ENCODE measurements at regions not wholly inside any gene's neighbourhood (a gene's known extent, or its start where the extent isn't known, plus 50 kb on each side); places are given as distances from the start of the nearest gene placed in this dataset.

DNA sequence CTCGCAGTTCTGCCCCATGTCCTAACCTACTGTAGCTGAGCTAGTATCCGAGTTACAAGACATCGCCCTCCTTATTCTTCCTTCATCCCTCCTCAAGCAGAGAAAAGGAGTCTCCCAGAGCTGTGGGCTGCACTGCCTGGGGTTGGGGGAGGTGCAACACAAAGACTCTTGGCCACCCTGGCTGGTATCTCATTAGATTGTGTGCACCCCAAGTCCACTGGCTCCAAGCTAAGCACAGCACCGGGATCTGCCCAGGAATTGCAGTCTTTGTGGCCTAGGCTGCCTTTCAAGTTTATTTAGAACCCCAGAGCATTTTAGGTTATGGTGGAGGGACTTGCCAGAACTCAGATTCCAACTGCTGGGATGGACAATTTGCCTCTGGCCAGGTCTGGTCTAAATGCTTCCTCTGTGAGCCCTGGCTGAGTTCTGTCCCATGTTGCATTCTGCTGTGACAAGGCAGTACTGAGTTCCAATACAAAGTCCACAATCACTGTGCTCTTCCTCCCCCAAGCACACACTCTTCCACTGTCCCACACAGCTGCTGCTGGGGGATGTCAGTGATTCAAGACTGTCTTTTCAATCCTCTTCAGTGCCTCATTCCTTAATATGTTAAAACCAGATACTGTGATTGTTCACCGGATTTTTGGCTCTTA, 169.6 kb upstream of the CLEC14A start:
- CTCF ChIA-PET, result no interaction called here
- Histone ChIP-seq H3K27me3 (replicated peaks in 1 of 2; ENCODE audit: control insufficient read depth in 2 of 2, extremely low read depth in 1 of 2, insufficient read depth in 2 of 2, low read length in 1 of 2) (peaks cover 0 to 5% of the 10 kb centered on the region in 2 experiments), H3K4me1 (ENCODE audit: control insufficient read depth in 1 of 2, extremely low read depth in 1 of 2, insufficient read depth in 2 of 2, low read length in 2 of 2) (no peaks in the 10 kb centered on the region), H3K9me3 (no peaks in the 10 kb centered on the region), H3K27ac (ENCODE audit: low read length) (no peak overlapping the region), H3K36me3 (ENCODE audit: control insufficient read depth in 2 of 2, extremely low read depth in 1 of 2, insufficient read depth in 1 of 2, low read length in 1 of 2) (no peaks in the 10 kb centered on the region), H3K4me3 (ENCODE audit: control insufficient read depth in 1 of 2, extremely low read depth in 1 of 2, low read length in 1 of 2) (no peak overlapping the region)
- Mint-ChIP-seq H3K4me1 (no peaks in the 10 kb centered on the region), H3K27ac (no peak overlapping the region), H3K9me3 (peaks cover 12 to 33% (median 12%) of the 10 kb centered on the region in 3 donors), H3K4me3 (no peak overlapping the region), H3K36me3 (no peaks in the 10 kb centered on the region), H3K27me3 (no peaks in the 10 kb centered on the region)
- ATAC-seq (replicated peaks in 1 of 4) (no peak), DNase-seq (no peak)
- no CpG with 5 or more reads among the region's 5 CpGs for WGBS (ENCODE audit: insufficient coverage)
- POLR2A ChIA-PET, result no interaction called here

GRCh38 chr14:38420048-38420447, 164.2 kb upstream of the CLEC14A start:
- Histone ChIP-seq H3K36me3 (ENCODE audit: control insufficient read depth in 2 of 2, extremely low read depth in 1 of 2, insufficient read depth in 1 of 2, low read length in 1 of 2) (no peaks in the 10 kb centered on the region), H3K27ac (ENCODE audit: low read length) (no peak overlapping the region), H3K27me3 (replicated peaks in 1 of 2; ENCODE audit: control insufficient read depth in 2 of 2, extremely low read depth in 1 of 2, insufficient read depth in 2 of 2, low read length in 1 of 2) (no peaks in the 10 kb centered on the region), H3K4me3 (ENCODE audit: control insufficient read depth in 1 of 2, extremely low read depth in 1 of 2, low read length in 1 of 2) (no peak overlapping the region), H3K4me1 (ENCODE audit: control insufficient read depth in 1 of 2, extremely low read depth in 1 of 2, insufficient read depth in 2 of 2, low read length in 2 of 2) (no peaks in the 10 kb centered on the region), H3K9me3 (no peaks in the 10 kb centered on the region)
- CTCF ChIA-PET, result no interaction called here
- Mint-ChIP-seq H3K4me3 (no peak overlapping the region), H3K27ac (no peak overlapping the region), H3K4me1 (no peaks in the 10 kb centered on the region), H3K27me3 (no peaks in the 10 kb centered on the region), H3K36me3 (no peaks in the 10 kb centered on the region), H3K9me3 (peaks cover 9 to 29% (median 10%) of the 10 kb centered on the region in 3 donors)
- POLR2A ChIA-PET, result no interaction called here
- ATAC-seq (replicated peaks in 1 of 4), result no peak
- DNase-seq, result no peak

DNA sequence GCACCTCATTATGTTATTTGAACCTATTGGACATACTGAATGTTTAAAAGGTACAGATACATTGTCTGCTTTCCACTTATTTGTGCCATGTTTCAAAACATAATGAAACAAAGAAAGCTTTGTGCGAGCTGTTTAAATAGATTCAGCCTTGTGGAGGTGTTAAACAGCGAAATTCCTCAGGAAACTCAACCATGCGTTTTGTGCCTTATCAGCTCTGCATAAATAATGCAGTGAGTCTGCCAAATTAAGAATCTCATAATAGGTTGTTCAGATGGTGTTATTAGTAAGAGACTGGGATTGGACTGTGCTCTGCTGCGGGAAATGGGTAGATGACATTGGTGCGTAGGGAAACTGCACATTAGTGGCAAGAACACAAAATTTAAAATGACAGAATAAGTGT, 163.7 kb upstream of the CLEC14A start:
- ATAC-seq (replicated peaks in 1 of 4) (no peak), DNase-seq (no peak)
- ChIA-PET CTCF (no interaction called here), POLR2A (no interaction called here)
- Histone ChIP-seq H3K4me1 (ENCODE audit: control insufficient read depth in 1 of 2, extremely low read depth in 1 of 2, insufficient read depth in 2 of 2, low read length in 2 of 2) (no peaks in the 10 kb centered on the region), H3K27me3 (replicated peaks in 1 of 2; ENCODE audit: control insufficient read depth in 2 of 2, extremely low read depth in 1 of 2, insufficient read depth in 2 of 2, low read length in 1 of 2) (no peaks in the 10 kb centered on the region), H3K4me3 (ENCODE audit: control insufficient read depth in 1 of 2, extremely low read depth in 1 of 2, low read length in 1 of 2) (no peak overlapping the region), H3K27ac (ENCODE audit: low read length) (no peak overlapping the region), H3K9me3 (no peaks in the 10 kb centered on the region), H3K36me3 (ENCODE audit: control insufficient read depth in 2 of 2, extremely low read depth in 1 of 2, insufficient read depth in 1 of 2, low read length in 1 of 2) (no peaks in the 10 kb centered on the region)
- 75% methylated on average over 4 of the region's 5 CpGs for WGBS (ENCODE audit: insufficient coverage)
- Mint-ChIP-seq H3K27ac (no peak overlapping the region), H3K36me3 (no peaks in the 10 kb centered on the region), H3K4me3 (no peak overlapping the region), H3K27me3 (no peaks in the 10 kb centered on the region), H3K9me3 (peaks cover 9 to 25% (median 9%) of the 10 kb centered on the region in 3 donors), H3K4me1 (no peaks in the 10 kb centered on the region)

DNA sequence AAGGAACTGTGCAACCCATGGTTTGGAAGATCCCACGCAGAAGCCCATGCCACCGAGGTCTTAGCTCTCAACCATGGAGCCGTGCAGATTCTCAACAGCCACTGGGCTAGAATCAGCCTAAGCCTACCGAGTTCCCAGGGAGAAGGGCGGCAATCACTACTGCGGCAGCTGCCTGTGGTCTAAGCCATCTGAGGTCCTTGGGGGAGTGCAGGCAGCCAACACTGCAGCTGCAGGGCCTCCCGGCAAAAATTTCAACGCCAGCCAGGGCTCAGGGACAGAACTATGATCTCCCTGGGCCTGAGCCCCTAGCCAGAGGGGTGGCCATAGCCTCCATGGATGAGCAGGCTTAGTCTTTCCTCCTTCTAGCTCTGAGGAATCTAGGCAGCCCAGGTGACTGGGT, 156.8 kb upstream of the CLEC14A start:
- H3K36me3 ChIP-seq (ENCODE audit: control insufficient read depth in 2 of 2, extremely low read depth in 1 of 2, insufficient read depth in 1 of 2, low read length in 1 of 2), result no peaks in the 10 kb centered on the region
- H3K9me3 ChIP-seq, result no peaks in the 10 kb centered on the region
- WGBS (ENCODE audit: insufficient coverage), result 85% methylated on average over 8 of the region's 8 CpGs
- H3K4me1 Mint-ChIP-seq, result no peaks in the 10 kb centered on the region
- ATAC-seq (replicated peaks in 1 of 4) (no peak), DNase-seq (no peak)
- H3K27ac Mint-ChIP-seq, result no peak overlapping the region
- peaks cover 0 to 1% of the 10 kb centered on the region in 2 donors for H3K27me3 Mint-ChIP-seq
- H3K4me3 Mint-ChIP-seq, result no peak overlapping the region
- no peaks in the 10 kb centered on the region for H3K4me1 ChIP-seq (ENCODE audit: control insufficient read depth in 1 of 2, extremely low read depth in 1 of 2, insufficient read depth in 2 of 2, low read length in 2 of 2)
- H3K27ac ChIP-seq (ENCODE audit: low read length), result no peak overlapping the region
- peaks cover 0 to 3% (median 2%) of the 10 kb centered on the region in 3 donors for H3K9me3 Mint-ChIP-seq
- peaks cover 0 to 8% of the 10 kb centered on the region in 2 experiments for H3K27me3 ChIP-seq (replicated peaks in 1 of 2; ENCODE audit: control insufficient read depth in 2 of 2, extremely low read depth in 1 of 2, insufficient read depth in 2 of 2, low read length in 1 of 2)
- ChIA-PET POLR2A (no interaction called here), CTCF (no interaction called here)
- H3K4me3 ChIP-seq (ENCODE audit: control insufficient read depth in 1 of 2, extremely low read depth in 1 of 2, low read length in 1 of 2), result no peak overlapping the region
- H3K36me3 Mint-ChIP-seq, result no peaks in the 10 kb centered on the region

DNA sequence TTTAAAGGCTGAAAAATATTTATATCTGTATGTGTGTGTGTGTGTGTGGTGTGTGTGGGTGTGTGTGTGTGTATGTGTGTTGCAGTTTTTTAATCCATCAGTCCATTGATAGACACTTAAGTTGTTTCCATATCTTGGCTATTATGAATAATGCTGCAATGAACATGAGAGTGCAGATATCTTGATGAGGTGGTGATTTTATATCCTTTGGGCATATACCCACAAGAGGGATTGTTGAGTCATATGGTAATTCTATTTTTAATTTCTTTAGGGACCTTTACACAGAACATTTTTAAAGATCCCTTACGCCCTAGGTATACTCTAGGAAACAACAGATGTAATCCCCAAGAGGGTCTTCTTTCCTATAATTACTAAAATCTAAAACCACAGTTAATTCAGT, 154.5 kb upstream of the CLEC14A start:
- no peaks in the 10 kb centered on the region for H3K36me3 ChIP-seq (ENCODE audit: control insufficient read depth in 2 of 2, extremely low read depth in 1 of 2, insufficient read depth in 1 of 2, low read length in 1 of 2)
- no peak overlapping the region for H3K4me3 ChIP-seq (ENCODE audit: control insufficient read depth in 1 of 2, extremely low read depth in 1 of 2, low read length in 1 of 2)
- H3K27ac ChIP-seq (ENCODE audit: low read length), result no peak overlapping the region
- H3K36me3 Mint-ChIP-seq, result no peaks in the 10 kb centered on the region
- CTCF ChIA-PET, result no interaction called here
- WGBS (ENCODE audit: insufficient coverage), result no CpG with 5 or more reads among the region's 1 CpG
- H3K4me3 Mint-ChIP-seq, result no peak overlapping the region
- no peaks in the 10 kb centered on the region for H3K9me3 ChIP-seq
- no peaks in the 10 kb centered on the region for H3K4me1 Mint-ChIP-seq
- peaks cover 0 to 3% (median 2%) of the 10 kb centered on the region in 3 donors for H3K9me3 Mint-ChIP-seq
- H3K27me3 Mint-ChIP-seq, result peaks cover 0 to 1% of the 10 kb centered on the region in 2 donors
- peaks cover 0 to 8% of the 10 kb centered on the region in 2 experiments for H3K27me3 ChIP-seq (replicated peaks in 1 of 2; ENCODE audit: control insufficient read depth in 2 of 2, extremely low read depth in 1 of 2, insufficient read depth in 2 of 2, low read length in 1 of 2)
- POLR2A ChIA-PET, result no interaction called here
- no peak for ATAC-seq (replicated peaks in 1 of 4)
- no peak overlapping the region for H3K27ac Mint-ChIP-seq
- no peak for DNase-seq
- H3K4me1 ChIP-seq (ENCODE audit: control insufficient read depth in 1 of 2, extremely low read depth in 1 of 2, insufficient read depth in 2 of 2, low read length in 2 of 2), result no peaks in the 10 kb centered on the region

DNA sequence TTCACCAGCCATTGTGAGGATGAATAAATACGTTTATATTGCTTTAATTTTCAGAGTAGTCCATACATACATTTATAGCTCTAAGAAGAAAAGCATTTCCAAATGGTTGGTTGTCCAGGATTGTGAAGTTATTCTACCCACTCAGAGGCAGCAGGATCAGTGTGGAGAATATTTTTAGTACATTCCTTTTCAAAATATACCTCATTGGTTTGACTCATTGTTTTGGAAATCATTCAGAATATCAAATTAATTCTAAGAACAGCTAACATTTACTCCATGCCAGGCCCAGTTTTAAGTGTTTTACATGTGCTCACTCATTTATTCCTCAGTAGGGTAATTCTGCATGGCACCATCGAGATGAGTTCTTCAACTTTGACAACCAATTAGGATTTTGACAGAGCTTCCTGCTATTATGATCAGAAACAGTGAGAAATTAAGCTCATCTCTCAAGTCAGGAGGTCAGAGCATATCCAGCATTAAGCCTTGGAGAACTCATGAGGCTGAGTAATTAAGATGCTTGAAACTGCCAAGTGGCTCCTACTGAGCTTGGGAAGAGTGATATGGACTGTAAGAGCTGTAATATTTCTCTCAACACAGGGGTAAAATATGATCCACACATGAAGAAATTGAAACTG, 153.3 kb upstream of the CLEC14A start:
- no peaks in the 10 kb centered on the region for H3K9me3 ChIP-seq
- Mint-ChIP-seq H3K4me3 (no peak overlapping the region), H3K27me3 (peaks cover 0 to 1% of the 10 kb centered on the region in 2 donors), H3K4me1 (no peaks in the 10 kb centered on the region), H3K36me3 (no peaks in the 10 kb centered on the region), H3K9me3 (peaks cover 0 to 3% (median 2%) of the 10 kb centered on the region in 3 donors), H3K27ac (no peak overlapping the region)
- CTCF ChIA-PET, result no interaction called here
- H3K4me3 ChIP-seq (ENCODE audit: control insufficient read depth in 1 of 2, extremely low read depth in 1 of 2, low read length in 1 of 2), result no peak overlapping the region
- DNase-seq (no peak), ATAC-seq (replicated peaks in 1 of 4) (no peak)
- POLR2A ChIA-PET, result no interaction called here
- 50% methylated on average over 1 of the region's 2 CpGs for WGBS (ENCODE audit: insufficient coverage)
- peaks cover 0 to 8% of the 10 kb centered on the region in 2 experiments for H3K27me3 ChIP-seq (replicated peaks in 1 of 2; ENCODE audit: control insufficient read depth in 2 of 2, extremely low read depth in 1 of 2, insufficient read depth in 2 of 2, low read length in 1 of 2)
- no peaks in the 10 kb centered on the region for H3K36me3 ChIP-seq (ENCODE audit: control insufficient read depth in 2 of 2, extremely low read depth in 1 of 2, insufficient read depth in 1 of 2, low read length in 1 of 2)
- H3K27ac ChIP-seq (ENCODE audit: low read length), result no peak overlapping the region
- H3K4me1 ChIP-seq (ENCODE audit: control insufficient read depth in 1 of 2, extremely low read depth in 1 of 2, insufficient read depth in 2 of 2, low read length in 2 of 2), result no peaks in the 10 kb centered on the region
